ENCODE measurements at regions not wholly inside any gene's neighbourhood (a gene's known extent, or its start where the extent isn't known, plus 50 kb on each side); places are given as distances from the start of the nearest gene placed in this dataset.
A peak's percentile ranks its signal among the peaks of the same experiment; 100 is the strongest.

DNA sequence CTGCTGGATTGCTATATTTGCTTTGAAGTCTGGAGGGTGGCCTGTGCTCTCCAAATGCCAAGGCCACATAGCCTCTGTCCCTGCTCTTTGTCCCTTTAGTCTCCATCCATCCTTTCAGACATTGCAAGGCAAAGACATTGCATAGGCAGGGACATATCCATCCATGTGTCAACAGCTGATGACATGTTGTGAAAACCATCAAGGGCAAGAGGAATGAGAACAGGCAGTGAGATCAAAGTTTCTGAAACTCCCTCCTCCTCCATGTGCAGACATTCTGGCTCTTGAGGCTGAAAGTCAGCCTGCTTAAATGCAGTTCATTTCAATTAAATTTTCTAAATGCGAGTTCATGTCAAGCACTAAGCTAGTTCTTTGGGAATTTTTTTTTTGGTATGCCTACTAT lies 135.2 kb upstream of the CTNNB1 start:
- no peak for DNase-seq

DNA sequence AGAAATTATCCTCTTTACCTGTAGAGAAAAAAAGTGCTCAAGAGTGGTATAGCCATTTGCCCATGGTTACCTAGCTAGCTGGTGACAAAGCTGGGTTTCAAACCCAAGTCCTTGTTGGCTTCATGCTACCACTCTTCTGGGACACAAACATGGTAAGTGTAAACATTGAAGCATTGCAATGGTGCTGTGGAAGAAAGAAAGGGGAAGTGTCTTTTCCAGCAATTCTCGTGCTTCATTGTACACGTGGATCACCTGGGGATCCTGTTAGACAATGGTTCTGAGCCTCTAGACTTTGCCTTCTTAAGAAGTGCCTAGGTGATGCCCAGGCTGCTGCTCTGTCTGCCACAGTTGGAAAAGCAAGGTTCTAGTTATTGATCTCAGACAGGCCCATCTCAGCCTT lies 134.8 kb upstream of the CTNNB1 start:
- DNase-seq = no peak

DNA sequence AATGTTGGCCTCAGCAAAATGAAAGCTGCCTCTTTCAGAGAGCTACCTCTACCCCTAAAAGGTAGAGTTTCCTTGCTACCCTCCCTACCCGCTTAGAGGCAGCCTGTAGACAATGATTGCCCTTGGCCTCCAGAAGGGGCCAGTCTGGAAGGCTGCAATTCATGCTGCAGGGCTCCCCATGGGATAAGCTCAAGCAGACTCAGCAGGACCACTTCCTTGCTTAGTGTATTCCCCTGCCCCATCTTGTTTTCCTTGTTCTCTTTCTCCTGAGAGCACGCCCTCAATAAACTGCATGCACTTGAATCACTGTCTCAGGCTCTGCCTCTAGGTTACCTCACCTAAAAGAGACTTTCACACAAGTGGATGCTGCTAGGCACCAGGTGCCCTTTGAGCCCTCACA lies 134.0 kb upstream of the CTNNB1 start:
- no peak for DNase-seq

GRCh38 chr3:41073190-41073589 lies 126.1 kb upstream of the CTNNB1 start:
- no peak for DNase-seq

DNA sequence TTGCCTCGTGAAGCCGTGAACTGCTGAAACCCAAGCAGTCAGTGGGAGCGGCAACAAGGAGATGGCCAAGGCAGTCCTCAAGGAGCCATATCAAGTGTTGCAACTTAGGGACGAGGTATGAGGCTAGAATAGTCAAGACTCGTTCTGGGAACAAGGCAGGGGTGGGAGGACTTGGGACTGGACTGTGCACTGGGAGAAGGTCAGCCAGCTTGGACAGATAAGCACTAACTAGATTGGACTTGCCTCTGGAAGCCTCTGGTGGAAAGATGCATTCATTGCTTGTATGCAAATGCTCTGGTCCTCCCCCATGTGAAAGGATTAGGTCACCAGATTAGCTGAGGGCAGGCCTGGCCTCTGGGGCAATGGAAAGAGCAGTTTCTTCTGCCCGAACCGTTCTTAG lies 123.3 kb upstream of the CTNNB1 start:
- peak; percentile 73 for DNase-seq

- DNase-seq = no peak
Measured at GRCh38 chr3:41076399-41076798, 122.9 kb upstream of the CTNNB1 start.

- DNase-seq = no peak
Measured at GRCh38 chr3:41080141-41080540, 119.2 kb upstream of the CTNNB1 start.

- no peak for DNase-seq
Measured at GRCh38 chr3:41088882-41089281, 110.4 kb upstream of the CTNNB1 start.

DNA sequence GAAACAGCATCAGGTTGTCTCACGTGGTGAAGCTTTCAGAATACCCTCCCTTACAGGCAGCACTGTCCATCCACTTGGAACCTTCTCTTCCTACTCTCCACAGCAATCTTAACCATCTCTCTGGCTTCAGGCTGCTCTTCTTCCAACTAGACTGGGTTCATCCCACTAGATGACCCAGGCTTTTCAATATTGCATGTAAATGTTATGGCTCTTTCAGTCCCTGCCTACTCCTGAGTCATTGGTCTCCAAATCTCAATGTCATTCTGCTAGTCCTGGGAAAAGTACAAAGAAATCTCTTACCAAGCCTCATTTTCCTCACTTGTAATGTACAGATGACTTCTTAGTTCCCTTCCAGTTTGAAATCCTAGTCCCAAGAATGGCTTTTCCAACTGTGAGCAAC lies 109.7 kb upstream of the CTNNB1 start:
- no peak for DNase-seq

DNA sequence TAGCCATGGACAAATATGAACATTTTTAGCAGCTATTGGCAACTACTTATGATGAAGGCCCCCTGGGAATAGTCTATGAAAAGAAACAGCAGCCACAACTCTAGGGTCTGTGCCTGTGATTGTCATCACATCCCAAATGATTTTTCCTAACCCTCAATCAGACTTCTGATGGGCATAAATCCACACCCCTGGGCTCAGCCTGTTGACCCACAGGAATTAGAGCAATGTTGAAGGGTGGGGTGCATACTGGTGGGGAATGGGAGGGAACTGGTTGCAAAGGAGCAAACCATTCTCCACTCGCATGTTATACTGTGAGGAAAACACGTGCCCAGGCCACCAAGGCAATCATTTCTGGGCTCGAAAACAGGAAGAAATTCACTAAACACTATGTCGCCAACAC lies 106.5 kb upstream of the CTNNB1 start:
- no peak for DNase-seq

DNA sequence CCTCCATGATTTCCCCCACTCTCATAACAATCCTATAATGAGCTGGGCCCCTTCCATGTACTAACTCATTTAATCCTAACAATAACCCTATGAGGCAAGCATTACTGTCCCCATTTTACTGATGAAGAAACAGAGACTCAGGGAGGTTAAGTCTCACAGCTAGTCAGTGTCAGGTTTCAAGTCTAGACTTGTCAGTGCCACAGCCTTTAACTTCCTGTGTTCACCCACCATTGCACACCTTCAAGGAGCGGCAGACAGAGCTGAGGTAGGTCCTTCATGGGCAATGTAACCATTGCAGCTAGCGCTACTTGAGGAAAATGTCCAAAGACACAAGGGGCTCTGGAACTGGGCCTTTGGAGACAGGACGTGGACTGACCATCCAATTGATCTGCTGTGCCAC lies 105.8 kb upstream of the CTNNB1 start:
- DNase-seq = no peak

GRCh38 chr3:41094351-41094750 lies 105.0 kb upstream of the CTNNB1 start:
- no peak for DNase-seq

- peak; percentile 40 for DNase-seq
Measured at GRCh38 chr3:41095702-41096101, 103.6 kb upstream of the CTNNB1 start.

DNA sequence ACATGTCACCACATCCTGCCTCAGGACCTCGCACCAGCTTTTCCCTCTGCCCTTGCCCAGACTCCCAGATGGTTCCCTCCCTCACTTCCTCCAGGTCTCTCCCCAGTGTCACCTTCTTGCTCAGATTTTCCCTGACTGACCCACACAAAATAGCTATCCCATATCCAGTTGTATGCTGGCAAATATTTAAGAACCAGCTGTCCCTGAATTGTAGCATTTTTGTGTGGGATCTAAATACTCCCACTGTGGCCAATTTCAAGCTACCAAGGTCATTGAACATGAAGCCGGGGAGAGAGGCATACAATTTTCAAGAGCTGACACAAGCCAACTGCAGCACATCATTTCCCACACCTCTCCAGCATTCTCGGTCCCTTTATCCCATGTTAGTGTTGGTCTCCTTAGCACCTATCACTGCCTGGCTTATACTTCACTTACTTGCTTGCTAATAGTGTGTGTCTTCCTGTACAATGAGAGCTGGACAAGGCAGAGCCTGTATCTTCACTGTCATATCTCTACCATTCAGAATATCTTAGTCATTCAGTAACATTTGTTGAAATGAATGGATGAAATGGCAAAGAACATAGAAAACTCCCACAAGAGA lies 101.3 kb upstream of the CTNNB1 start:
- DNase-seq = no peak

DNA sequence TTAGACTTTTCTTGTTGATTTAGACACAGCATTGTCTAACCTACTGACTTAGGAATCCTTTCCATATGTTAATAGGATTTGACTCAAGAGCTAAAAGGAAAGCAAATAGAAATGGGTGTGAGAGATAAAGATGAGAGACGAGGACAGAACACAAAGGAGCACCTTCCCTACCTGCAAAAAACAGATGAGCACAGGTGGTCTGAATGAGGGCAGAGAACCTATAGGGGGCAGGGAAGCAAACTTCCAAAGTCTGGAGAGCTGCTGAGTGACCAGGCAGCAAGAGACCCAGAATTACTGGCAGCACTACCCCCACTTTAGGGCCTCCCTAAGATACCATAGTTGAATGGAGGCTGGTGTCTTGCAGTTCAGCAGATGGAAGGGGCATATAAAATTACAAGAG lies 98.1 kb upstream of the CTNNB1 start:
- DNase-seq = no peak

GRCh38 chr3:41102053-41102556 lies 97.2 kb upstream of the CTNNB1 start:
- DNase-seq = peak; percentile 87

GRCh38 chr3:41102750-41103149 lies 96.6 kb upstream of the CTNNB1 start:
- DNase-seq = no peak

- no peak for DNase-seq
Measured at GRCh38 chr3:41103200-41103599, 96.1 kb upstream of the CTNNB1 start.

DNA sequence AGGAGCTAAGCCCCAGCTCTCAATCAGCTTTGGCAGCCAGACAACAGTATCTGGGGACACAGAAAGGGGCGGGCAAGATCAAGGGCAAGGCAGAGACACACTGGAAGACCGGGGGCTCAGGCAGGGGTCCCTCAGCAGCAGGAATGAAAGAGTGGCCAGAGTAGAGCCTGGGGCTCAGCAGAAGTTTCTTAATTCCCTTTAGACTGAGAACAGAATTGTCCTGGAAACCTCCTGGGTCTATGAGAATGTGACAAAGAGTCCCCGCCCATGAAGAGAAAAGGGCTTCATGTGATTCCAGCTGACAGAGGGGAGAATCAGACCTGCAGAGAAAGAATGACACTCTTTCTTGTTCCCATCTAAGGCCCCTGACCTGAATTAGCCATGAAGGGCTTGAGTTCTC lies 95.2 kb upstream of the CTNNB1 start:
- DNase-seq = no peak

GRCh38 chr3:41106691-41107090 lies 92.6 kb upstream of the CTNNB1 start:
- no peak for DNase-seq

DNA sequence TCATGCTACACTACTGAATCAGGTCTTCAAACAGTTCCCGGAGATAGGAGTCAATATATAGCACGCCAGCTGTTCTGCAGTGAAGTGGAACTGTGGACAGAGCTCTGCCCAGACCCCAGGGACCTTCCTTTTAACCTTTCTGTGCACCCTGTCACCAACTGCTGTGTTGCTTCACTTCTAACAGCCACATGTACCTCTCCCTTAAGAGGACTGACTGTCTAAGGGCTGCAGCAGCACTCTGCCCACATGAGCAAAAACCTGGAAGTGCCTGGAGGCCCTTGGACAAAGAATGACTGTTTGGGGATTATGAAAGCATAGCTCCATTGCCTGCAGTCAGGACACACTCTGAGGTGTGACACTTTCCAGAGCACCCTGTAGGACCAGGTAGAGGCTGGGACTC lies 88.3 kb upstream of the CTNNB1 start:
- DNase-seq = peak; percentile 87

DNA sequence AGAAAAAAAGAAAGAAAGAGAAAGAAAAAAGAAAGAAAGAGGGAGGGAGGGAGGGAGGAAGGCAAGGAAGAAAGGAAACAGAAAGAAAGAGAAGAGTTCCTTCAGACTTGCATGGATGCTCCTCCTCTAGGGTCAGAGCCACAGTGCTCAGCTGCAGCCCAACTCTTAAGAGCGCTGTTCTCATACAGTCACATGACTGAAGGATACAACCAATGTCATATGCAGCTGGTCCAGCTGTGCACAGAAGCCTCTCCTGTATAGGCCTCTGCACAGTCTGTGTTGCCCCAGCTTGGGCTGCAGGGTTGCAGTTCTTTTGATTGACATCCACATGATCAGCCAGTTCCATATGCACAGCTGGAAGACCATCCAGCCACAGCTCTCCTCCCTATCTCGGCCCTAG lies 86.8 kb upstream of the CTNNB1 start:
- no peak for DNase-seq

DNA sequence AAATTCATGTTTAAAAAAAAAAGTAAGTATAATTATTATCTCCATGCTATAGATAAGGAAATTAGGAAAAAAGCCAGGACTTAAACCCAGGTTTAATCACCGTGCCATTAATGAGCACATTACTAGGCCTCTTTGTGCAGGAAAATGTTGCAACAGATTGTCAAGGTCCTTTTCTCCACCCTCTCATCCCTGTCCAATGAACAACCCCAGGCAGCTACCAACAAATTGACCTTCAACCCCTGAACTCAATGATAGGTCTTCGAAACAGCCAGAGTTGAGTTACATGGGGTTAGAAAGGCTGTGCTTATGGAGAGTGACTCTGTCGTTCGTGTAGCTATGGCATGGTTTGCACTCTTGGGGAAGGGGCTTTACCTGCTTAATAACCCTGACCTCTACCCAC lies 84.2 kb upstream of the CTNNB1 start:
- DNase-seq = no peak

- DNase-seq = peak; percentile 57
Measured at GRCh38 chr3:41116851-41117250, 82.5 kb upstream of the CTNNB1 start.

DNA sequence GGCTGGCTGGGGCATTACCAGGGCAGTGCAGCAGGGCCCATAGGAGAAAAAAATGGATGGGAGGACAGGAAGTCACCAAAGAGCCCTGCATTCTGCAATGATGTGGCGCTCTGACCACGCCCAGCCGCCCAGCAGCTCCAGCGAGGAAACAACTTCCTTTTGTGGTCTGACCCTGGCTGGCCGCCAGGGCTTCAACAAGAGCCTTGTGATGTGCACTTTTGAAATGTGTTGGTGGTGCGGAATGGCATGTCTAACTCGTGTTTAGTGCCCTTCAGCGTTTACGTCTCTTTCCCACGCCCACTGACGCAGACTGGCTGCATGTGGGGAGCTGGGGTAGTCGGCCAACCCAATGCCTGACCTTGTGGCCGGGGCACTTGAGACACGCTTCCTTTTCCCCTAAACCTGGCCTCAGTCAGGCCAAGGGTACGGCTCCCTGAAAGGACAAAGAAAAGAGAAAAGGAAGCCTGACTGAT lies 81.9 kb upstream of the CTNNB1 start:
- DNase-seq = peak; percentile 90

Measured in islet precursor cell (in vitro differentiated cells).